ENCODE measurements at regions not wholly inside any gene's neighbourhood (a gene's known extent, or its start where the extent isn't known, plus 50 kb on each side); places are given as distances from the start of the nearest gene placed in this dataset.

- Histone ChIP-seq H3K4me2 (ENCODE audit: low read length) (no peak overlapping the region), H3K36me3 (ENCODE audit: insufficient read depth, low read length) (no peaks in the 10 kb centered on the region), H3K27me3 (ENCODE audit: insufficient read depth, low read depth, low read length) (no peaks in the 10 kb centered on the region), H2AFZ (ENCODE audit: low read depth, low read length) (no peak overlapping the region), H3K9ac (ENCODE audit: low read length) (no peak overlapping the region), H3K9me3 (ENCODE audit: low read length) (no peaks in the 10 kb centered on the region), H3K27ac (ENCODE audit: low read length) (no peak overlapping the region), H4K20me1 (ENCODE audit: insufficient read depth) (no peaks in the 10 kb centered on the region), H3F3A (ENCODE audit: insufficient read depth, low read length, poor library complexity, severe bottlenecking) (no peaks in the 10 kb centered on the region), H3K9me2 (ENCODE audit: insufficient read depth, low read length) (no peaks in the 10 kb centered on the region), H3K79me2 (replicated peaks; ENCODE audit: insufficient read depth, low read length) (no peaks in the 10 kb centered on the region), H3K4me3 (ENCODE audit: low read length) (no peak overlapping the region)
- no peak for TF ChIP-seq POLR2AphosphoS5 (IDR thresholded peaks at IDR 0.05)
These were observed 964.3 kb downstream of the SLITRK1 start for GRCh38 chr13:82917984-82918383.

- Histone ChIP-seq H3F3A (ENCODE audit: insufficient read depth, low read length, poor library complexity, severe bottlenecking) (no peaks in the 10 kb centered on the region), H3K79me2 (replicated peaks; ENCODE audit: insufficient read depth, low read length) (no peaks in the 10 kb centered on the region), H3K27me3 (ENCODE audit: insufficient read depth, low read depth, low read length) (no peaks in the 10 kb centered on the region), H3K9ac (ENCODE audit: low read length) (no peak overlapping the region), H3K9me2 (ENCODE audit: insufficient read depth, low read length) (no peaks in the 10 kb centered on the region), H3K27ac (ENCODE audit: low read length) (no peak overlapping the region), H2AFZ (ENCODE audit: low read depth, low read length) (no peak overlapping the region), H3K4me2 (ENCODE audit: low read length) (no peak overlapping the region), H4K20me1 (ENCODE audit: insufficient read depth) (no peaks in the 10 kb centered on the region), H3K4me3 (ENCODE audit: low read length) (no peak overlapping the region), H3K36me3 (ENCODE audit: insufficient read depth, low read length) (no peaks in the 10 kb centered on the region), H3K9me3 (ENCODE audit: low read length) (no peaks in the 10 kb centered on the region)
- TF ChIP-seq RAD21 (conservative IDR thresholded peaks at IDR 0.05) (no peak), POLR2AphosphoS5 (IDR thresholded peaks at IDR 0.05) (no peak), TAF1 (IDR thresholded peaks at IDR 0.05; ENCODE audit: low read depth) (no peak), SMC3 (conservative IDR thresholded peaks at IDR 0.05; ENCODE audit: poor library complexity) (no peak), REST (IDR thresholded peaks at IDR 0.05; ENCODE audit: borderline replicate concordance) (no peak), MXI1 (conservative IDR thresholded peaks at IDR 0.05; ENCODE audit: poor library complexity, severe bottlenecking) (no peak), EZH2 (IDR thresholded peaks at IDR 0.05; ENCODE audit: borderline replicate concordance, insufficient read depth, low read length, poor library complexity, severe bottlenecking) (no peak), EP300 (conservative IDR thresholded peaks at IDR 0.05; ENCODE audit: poor library complexity, severe bottlenecking) (no peak)
- TF ChIP-seq, protein P1, sequence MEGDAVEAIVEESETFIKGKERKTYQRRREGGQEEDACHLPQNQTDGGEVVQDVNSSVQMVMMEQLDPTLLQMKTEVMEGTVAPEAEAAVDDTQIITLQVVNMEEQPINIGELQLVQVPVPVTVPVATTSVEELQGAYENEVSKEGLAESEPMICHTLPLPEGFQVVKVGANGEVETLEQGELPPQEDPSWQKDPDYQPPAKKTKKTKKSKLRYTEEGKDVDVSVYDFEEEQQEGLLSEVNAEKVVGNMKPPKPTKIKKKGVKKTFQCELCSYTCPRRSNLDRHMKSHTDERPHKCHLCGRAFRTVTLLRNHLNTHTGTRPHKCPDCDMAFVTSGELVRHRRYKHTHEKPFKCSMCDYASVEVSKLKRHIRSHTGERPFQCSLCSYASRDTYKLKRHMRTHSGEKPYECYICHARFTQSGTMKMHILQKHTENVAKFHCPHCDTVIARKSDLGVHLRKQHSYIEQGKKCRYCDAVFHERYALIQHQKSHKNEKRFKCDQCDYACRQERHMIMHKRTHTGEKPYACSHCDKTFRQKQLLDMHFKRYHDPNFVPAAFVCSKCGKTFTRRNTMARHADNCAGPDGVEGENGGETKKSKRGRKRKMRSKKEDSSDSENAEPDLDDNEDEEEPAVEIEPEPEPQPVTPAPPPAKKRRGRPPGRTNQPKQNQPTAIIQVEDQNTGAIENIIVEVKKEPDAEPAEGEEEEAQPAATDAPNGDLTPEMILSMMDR (IDR thresholded peaks at IDR 0.05; ENCODE audit: poor library complexity, severe bottlenecking): no peak
These were observed 969.7 kb downstream of the SLITRK1 start for GRCh38 chr13:82912564-82912963.

DNA sequence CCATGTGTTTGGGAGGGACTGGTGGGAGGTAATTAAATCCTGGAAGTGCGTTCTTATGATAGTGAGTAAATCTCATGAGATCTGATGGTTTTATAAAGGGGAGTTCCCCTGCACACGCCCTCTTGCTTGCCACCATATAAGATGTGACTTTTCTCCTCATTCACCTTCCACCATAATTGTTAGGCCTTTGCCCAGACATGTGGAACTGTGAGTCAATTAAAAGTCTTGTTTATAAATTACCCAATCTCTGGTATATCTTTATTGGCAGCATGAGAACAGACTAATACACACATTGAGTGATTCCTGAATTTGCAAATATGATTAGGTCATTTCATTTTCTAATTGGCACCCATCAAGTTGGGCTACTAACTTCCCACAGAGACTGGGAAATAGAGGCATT, 977.2 kb downstream of the SLITRK1 start:
- no peaks in the 10 kb centered on the region for H4K20me1 ChIP-seq (ENCODE audit: insufficient read depth)
- H3K9me3 ChIP-seq (ENCODE audit: low read length): no peaks in the 10 kb centered on the region
- H3K27ac ChIP-seq (ENCODE audit: low read length): no peak overlapping the region
- H3F3A ChIP-seq (ENCODE audit: insufficient read depth, low read length, poor library complexity, severe bottlenecking): no peaks in the 10 kb centered on the region
- no peak overlapping the region for H3K9ac ChIP-seq (ENCODE audit: low read length)
- no peak overlapping the region for H3K4me3 ChIP-seq (ENCODE audit: low read length)
- H3K79me2 ChIP-seq (replicated peaks; ENCODE audit: insufficient read depth, low read length): no peaks in the 10 kb centered on the region
- H2AFZ ChIP-seq (ENCODE audit: low read depth, low read length): no peak overlapping the region
- no peaks in the 10 kb centered on the region for H3K36me3 ChIP-seq (ENCODE audit: insufficient read depth, low read length)
- no peak overlapping the region for H3K4me2 ChIP-seq (ENCODE audit: low read length)
- no peaks in the 10 kb centered on the region for H3K9me2 ChIP-seq (ENCODE audit: insufficient read depth, low read length)
- TF ChIP-seq MXI1 (conservative IDR thresholded peaks at IDR 0.05; ENCODE audit: poor library complexity, severe bottlenecking) (no peak), SMC3 (conservative IDR thresholded peaks at IDR 0.05; ENCODE audit: poor library complexity) (no peak), REST (IDR thresholded peaks at IDR 0.05; ENCODE audit: borderline replicate concordance) (no peak), POLR2AphosphoS5 (IDR thresholded peaks at IDR 0.05) (no peak), TAF1 (IDR thresholded peaks at IDR 0.05; ENCODE audit: low read depth) (no peak), RAD21 (conservative IDR thresholded peaks at IDR 0.05) (no peak), EZH2 (IDR thresholded peaks at IDR 0.05; ENCODE audit: borderline replicate concordance, insufficient read depth, low read length, poor library complexity, severe bottlenecking) (no peak), EP300 (conservative IDR thresholded peaks at IDR 0.05; ENCODE audit: poor library complexity, severe bottlenecking) (no peak)
- TF ChIP-seq, protein P1 (IDR thresholded peaks at IDR 0.05; ENCODE audit: poor library complexity, severe bottlenecking): no peak
- H3K27me3 ChIP-seq (ENCODE audit: insufficient read depth, low read depth, low read length): no peaks in the 10 kb centered on the region
